ENCODE measurements at regions not wholly inside any gene's neighbourhood (a gene's known extent, or its start where the extent isn't known, plus 50 kb on each side); places are given as distances from the start of the nearest gene placed in this dataset.

DNA sequence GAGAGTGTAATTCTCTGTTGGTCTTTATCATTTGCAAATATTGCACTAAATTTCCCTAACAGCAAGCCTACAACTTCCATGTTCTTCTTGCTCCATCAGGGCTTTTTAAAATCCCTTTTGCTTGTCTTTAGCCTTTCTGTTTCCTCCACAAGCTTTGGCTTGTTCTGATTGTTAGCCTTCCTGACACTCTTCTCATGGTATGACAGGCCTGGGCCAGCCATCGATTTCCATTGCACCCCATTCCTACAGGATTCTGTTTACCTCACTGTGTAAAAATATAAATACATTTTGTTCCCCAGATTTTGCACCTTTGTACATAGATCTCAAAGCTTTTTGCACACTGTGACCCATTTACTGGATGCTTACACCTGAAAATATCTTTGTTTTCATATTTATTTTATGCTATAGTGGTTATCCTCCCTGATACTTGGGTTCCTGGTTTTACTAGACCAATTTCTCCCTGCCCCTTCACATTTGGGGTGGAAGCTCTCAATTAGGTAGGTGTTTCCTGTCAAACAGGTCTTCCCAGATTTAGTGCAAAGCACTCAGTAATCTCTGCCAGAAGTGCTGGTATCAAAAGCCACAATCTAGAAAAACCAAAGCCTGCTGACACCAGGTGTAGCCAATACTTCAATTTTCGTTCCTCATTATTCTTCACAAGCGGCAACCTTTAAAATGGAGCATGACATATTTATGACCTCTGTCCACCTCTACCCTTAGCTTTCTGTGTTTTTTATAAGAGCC is 57.9 kb upstream of the PPP2R3A start:
- Histone ChIP-seq H3K27me3 (peaks cover 3% of the 10 kb centered on the region; the same call in 1 of the 2 replicates), H3K4me1 (no peaks in the 10 kb centered on the region), H3K4me3 (ENCODE audit: low read depth, low read length) (no peak overlapping the region), H3K9me3 (no peaks in the 10 kb centered on the region), H3K36me3 (no peaks in the 10 kb centered on the region)
- DNase-seq = no peak
- TF ChIP-seq, protein P1, sequence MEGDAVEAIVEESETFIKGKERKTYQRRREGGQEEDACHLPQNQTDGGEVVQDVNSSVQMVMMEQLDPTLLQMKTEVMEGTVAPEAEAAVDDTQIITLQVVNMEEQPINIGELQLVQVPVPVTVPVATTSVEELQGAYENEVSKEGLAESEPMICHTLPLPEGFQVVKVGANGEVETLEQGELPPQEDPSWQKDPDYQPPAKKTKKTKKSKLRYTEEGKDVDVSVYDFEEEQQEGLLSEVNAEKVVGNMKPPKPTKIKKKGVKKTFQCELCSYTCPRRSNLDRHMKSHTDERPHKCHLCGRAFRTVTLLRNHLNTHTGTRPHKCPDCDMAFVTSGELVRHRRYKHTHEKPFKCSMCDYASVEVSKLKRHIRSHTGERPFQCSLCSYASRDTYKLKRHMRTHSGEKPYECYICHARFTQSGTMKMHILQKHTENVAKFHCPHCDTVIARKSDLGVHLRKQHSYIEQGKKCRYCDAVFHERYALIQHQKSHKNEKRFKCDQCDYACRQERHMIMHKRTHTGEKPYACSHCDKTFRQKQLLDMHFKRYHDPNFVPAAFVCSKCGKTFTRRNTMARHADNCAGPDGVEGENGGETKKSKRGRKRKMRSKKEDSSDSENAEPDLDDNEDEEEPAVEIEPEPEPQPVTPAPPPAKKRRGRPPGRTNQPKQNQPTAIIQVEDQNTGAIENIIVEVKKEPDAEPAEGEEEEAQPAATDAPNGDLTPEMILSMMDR (IDR thresholded peaks at IDR 0.05; ENCODE audit: low read depth, low read length) = no peak

DNA sequence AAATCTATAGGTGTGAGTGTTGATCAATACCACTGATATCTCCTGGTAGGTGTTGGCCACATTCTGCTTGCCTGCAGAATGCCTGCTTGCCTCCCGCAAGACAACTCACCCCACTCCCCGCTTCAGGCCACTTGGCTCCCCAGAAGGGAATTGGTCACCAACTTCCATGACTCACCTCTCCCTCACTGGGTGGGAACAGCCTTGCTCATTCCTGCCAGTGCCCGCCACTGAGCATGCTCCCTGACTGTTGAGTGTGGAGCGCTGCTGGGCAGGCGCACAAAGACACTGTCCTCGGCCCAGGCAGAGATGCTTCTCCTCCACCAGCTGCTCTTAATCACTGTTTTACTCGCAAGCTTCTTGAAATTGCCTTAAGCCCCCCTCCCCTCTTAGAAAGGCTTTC is 57.3 kb upstream of the PPP2R3A start:
- Histone ChIP-seq H3K4me1 (no peaks in the 10 kb centered on the region), H3K27me3 (peaks cover 3% of the 10 kb centered on the region; the same call in 1 of the 2 replicates), H3K36me3 (no peaks in the 10 kb centered on the region), H3K9me3 (no peaks in the 10 kb centered on the region), H3K4me3 (ENCODE audit: low read depth, low read length) (no peak overlapping the region)
- DNase-seq = no peak
- TF ChIP-seq, protein P1 (IDR thresholded peaks at IDR 0.05; ENCODE audit: low read depth, low read length) = no peak

DNA sequence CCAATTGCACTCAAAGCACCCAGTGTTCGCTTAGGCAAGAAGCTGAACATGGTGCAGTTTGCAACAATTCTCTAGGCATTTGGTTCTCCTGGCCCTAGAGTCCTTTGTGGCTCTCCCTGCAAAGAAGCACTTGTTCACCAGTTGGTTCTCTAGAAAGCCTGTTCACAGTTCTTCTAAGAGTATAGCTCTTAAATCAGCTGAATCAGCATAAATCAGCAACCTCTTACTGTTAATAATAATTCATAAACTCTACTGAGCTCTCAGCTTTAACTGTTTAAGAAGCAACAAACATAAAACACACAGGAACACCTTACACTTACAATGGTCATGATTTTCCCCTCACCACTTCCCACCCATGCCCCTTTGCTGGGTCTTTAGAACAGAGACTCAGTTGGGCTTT is 56.8 kb upstream of the PPP2R3A start:
- DNase-seq = no peak
- Histone ChIP-seq H3K36me3 (no peaks in the 10 kb centered on the region), H3K4me1 (no peaks in the 10 kb centered on the region), H3K9me3 (no peaks in the 10 kb centered on the region), H3K27me3 (peaks cover 3% of the 10 kb centered on the region; the same call in 1 of the 2 replicates), H3K4me3 (ENCODE audit: low read depth, low read length) (no peak overlapping the region)
- TF ChIP-seq, protein P1 (IDR thresholded peaks at IDR 0.05; ENCODE audit: low read depth, low read length) = no peak

DNA sequence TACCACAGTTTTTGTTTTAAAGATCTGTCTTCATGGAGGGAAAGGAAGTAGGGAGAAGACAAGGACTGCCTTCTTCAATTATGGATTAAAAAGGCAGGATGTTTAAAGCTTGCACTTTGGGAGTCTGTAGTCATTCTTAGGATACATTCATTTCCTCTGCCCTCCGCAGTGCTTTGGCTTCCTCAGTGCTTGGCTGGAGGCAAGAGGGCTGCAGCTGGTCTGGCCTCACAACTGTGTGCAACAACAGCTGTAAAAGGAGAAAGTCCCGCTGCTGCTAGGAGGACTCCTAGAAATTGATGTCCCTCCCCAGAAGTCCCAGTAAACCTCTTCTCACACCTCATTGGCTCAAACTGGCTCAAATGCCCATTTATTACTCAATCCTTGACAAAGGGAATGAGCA is 54.4 kb upstream of the PPP2R3A start:
- Histone ChIP-seq H3K36me3 (no peaks in the 10 kb centered on the region), H3K9me3 (no peaks in the 10 kb centered on the region), H3K27me3 (no peaks in the 10 kb centered on the region), H3K4me1 (no peaks in the 10 kb centered on the region), H3K4me3 (ENCODE audit: low read depth, low read length) (no peak overlapping the region)
- no peak for DNase-seq
- TF ChIP-seq, protein P1 (IDR thresholded peaks at IDR 0.05; ENCODE audit: low read depth, low read length) = no peak

DNA sequence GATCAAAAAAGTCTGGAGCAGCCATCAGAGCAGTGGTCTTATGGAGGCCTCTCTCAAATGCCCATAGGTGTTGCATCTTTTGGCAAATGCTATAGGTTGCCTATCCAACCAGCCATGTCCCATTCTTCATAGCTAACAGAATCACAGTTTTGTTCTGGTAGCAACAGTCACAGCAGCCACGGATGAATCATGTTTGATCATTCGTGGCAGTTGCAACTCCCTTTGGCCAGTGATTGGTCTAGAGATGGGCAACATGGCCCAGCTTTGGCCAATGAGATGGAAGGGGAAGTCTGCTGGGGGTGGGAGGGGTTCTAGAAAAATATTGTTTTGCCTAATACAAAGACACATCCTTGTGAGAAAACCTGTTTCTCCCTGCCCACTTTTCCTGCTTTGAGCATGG is 50.3 kb upstream of the PPP2R3A start:
- no peaks in the 10 kb centered on the region for H3K4me1 ChIP-seq
- H3K27me3 ChIP-seq = no peaks in the 10 kb centered on the region; the same call in 1 of the 2 replicates
- no peak for DNase-seq
- no peak overlapping the region for H3K4me3 ChIP-seq (ENCODE audit: low read depth, low read length)
- no peaks in the 10 kb centered on the region for H3K9me3 ChIP-seq
- no peaks in the 10 kb centered on the region for H3K36me3 ChIP-seq
- TF ChIP-seq, protein P1 (IDR thresholded peaks at IDR 0.05; ENCODE audit: low read depth, low read length) = no peak
